ENCODE measurements at regions not wholly inside any gene's neighbourhood (a gene's known extent, or its start where the extent isn't known, plus 50 kb on each side); places are given as distances from the start of the nearest gene placed in this dataset.

DNA sequence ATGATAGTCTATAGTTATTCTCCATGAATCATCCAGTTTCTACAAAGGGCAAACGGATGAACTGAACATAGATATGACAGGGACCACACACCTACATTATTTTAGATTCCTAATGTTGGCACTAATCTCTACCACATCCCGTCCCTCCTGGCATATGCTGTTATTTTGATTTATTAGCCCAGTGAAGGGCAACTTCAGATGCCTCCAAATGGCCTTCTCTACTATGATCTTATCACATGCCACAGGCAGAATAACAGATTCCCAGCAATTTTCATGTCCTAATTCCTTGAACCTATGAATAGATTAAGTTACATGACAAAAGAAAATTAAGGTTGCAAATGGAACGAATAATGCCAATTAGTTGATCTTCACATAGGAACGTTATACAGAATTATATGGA is 474.7 kb downstream of the ANKRD7 start:
- TF ChIP-seq CTCF (IDR thresholded peaks at IDR 0.05; ENCODE audit: insufficient read depth, low read length), result no peak
- no peak for TF ChIP-seq POLR2AphosphoS5 (IDR thresholded peaks at IDR 0.05; ENCODE audit: low read depth)
